ENCODE measurements at regions not wholly inside any gene's neighbourhood (a gene's known extent, or its start where the extent isn't known, plus 50 kb on each side); places are given as distances from the start of the nearest gene placed in this dataset.

DNA sequence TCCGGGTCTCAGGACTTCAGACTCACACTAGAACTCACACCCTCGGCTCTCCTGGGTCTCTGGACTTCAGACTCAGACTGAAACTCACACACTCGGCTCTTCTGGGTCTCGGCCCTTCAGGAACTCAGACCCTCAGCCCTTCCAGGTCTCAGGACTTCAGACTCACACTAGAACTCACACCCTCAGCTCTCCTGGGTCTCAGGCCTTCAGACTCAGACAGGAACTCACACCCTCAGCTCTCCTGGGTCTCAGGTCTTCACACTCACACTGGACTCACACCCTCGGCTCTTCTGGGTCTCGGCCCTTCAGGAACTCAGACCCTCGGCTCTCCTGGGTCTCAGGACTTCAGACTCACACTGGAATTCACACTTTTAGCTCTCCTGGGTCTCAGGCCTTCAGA, 137.3 kb downstream of the CRLF2 start:
- Histone ChIP-seq H3K4me1 (ENCODE audit: control insufficient read depth, insufficient read depth, low read length) (no peaks in the 10 kb centered on the region), H3K9ac (ENCODE audit: control insufficient read depth, insufficient read depth, low read length) (no peak overlapping the region), H3K36me3 (ENCODE audit: control insufficient read depth in 2 of 2, insufficient read depth in 2 of 2, low read length in 1 of 2) (no peaks in the 10 kb centered on the region), H3K27ac (ENCODE audit: control insufficient read depth, insufficient read depth) (no peak overlapping the region), H3K4me2 (ENCODE audit: control insufficient read depth, insufficient read depth) (no peak overlapping the region), H3K4me3 (no peak overlapping the region), H3K79me2 (ENCODE audit: control insufficient read depth, insufficient read depth, low read length) (no peaks in the 10 kb centered on the region), H3K27me3 (replicated peaks in 1 of 2; ENCODE audit: control insufficient read depth in 2 of 2, insufficient read depth in 2 of 2, low read length in 1 of 2) (no peaks in the 10 kb centered on the region), H4K20me1 (ENCODE audit: control insufficient read depth, insufficient read depth) (no peaks in the 10 kb centered on the region), H2AFZ (ENCODE audit: control insufficient read depth, low read depth, low read length) (no peak overlapping the region), H3K9me3 (replicated peaks; ENCODE audit: control insufficient read depth, insufficient read depth, low read length) (peaks cover 4% of the 10 kb centered on the region; the same call in 2 of the 3 replicates)
- in situ Hi-C loops (cut with MboI) (no loop called here), intact Hi-C loops (cut with micrococcal nuclease; ENCODE audit: unreplicated experiment) (no loop called here)
- POLR2A ChIA-PET = no interaction called here
- RAD21 ChIA-PET (ENCODE audit: unreplicated experiment) = no interaction called here
- CTCF ChIA-PET = no interaction called here
- ATAC-seq = no peak
- no peak for TF ChIP-seq SMAD5 (IDR thresholded peaks at IDR 0.05; ENCODE audit: low read depth)
- BruUV-seq (replicated peaks) = no TSS peak
- WGBS (ENCODE audit: insufficient coverage, insufficient replicate concordance, low lambda C conversion rate, missing lambda C conversion rate) = 37% methylated on average over 7 of the region's 7 CpGs
- SMC1A ChIA-PET (ENCODE audit: uncharacterized antibody, unreplicated experiment) = no interaction called here
- no peak for DNase-seq (ENCODE audit: low read depth, low spot score)
- no peak for FAIRE-seq

DNA sequence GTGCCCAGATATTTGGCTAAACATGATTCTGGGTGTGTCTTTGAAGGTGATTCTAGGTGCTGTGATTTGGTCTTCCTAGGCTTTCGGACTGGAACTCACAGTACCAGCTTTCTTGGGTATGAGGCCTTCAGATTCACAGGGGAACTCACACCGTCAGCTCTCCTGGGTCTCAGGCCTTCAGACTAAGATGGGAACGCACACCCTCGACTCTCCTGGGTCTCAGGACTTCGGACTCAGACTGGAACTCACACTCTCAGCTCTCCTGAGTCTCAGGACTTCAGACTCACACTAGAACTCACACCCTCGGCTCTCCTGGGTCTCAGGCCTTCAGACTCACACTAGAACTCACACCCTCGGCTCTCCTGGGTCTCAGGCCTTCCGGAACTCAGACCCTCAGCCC, 137.7 kb downstream of the CRLF2 start:
- ChIA-PET CTCF (no interaction called here), SMC1A (ENCODE audit: uncharacterized antibody, unreplicated experiment) (no interaction called here), POLR2A (no interaction called here), RAD21 (ENCODE audit: unreplicated experiment) (no interaction called here)
- Histone ChIP-seq H3K27ac (ENCODE audit: control insufficient read depth, insufficient read depth) (no peak overlapping the region), H3K9me3 (replicated peaks; ENCODE audit: control insufficient read depth, insufficient read depth, low read length) (peaks cover 4% of the 10 kb centered on the region; the same call in 2 of the 3 replicates), H3K4me2 (ENCODE audit: control insufficient read depth, insufficient read depth) (no peak overlapping the region), H4K20me1 (ENCODE audit: control insufficient read depth, insufficient read depth) (no peaks in the 10 kb centered on the region), H3K4me1 (ENCODE audit: control insufficient read depth, insufficient read depth, low read length) (no peaks in the 10 kb centered on the region), H2AFZ (ENCODE audit: control insufficient read depth, low read depth, low read length) (no peak overlapping the region), H3K9ac (ENCODE audit: control insufficient read depth, insufficient read depth, low read length) (no peak overlapping the region), H3K36me3 (ENCODE audit: control insufficient read depth in 2 of 2, insufficient read depth in 2 of 2, low read length in 1 of 2) (no peaks in the 10 kb centered on the region), H3K79me2 (ENCODE audit: control insufficient read depth, insufficient read depth, low read length) (no peaks in the 10 kb centered on the region), H3K4me3 (no peak overlapping the region), H3K27me3 (replicated peaks in 1 of 2; ENCODE audit: control insufficient read depth in 2 of 2, insufficient read depth in 2 of 2, low read length in 1 of 2) (no peaks in the 10 kb centered on the region)
- DNase-seq (ENCODE audit: low read depth, low spot score) (no peak), FAIRE-seq (no peak), ATAC-seq (no peak)
- intact Hi-C loops (cut with micrococcal nuclease; ENCODE audit: unreplicated experiment) = no loop called here
- no peak for TF ChIP-seq LARP7 (IDR thresholded peaks at IDR 0.05)
- no peak for TF ChIP-seq CHD2 (IDR thresholded peaks at IDR 0.05; ENCODE audit: borderline replicate concordance, low read depth, low read length)
- no peak for TF ChIP-seq BACH1 (IDR thresholded peaks at IDR 0.05; ENCODE audit: borderline replicate concordance)
- TF ChIP-seq IRF5 (IDR thresholded peaks at IDR 0.05; ENCODE audit: borderline replicate concordance) = no peak
- TF ChIP-seq, protein P1, sequence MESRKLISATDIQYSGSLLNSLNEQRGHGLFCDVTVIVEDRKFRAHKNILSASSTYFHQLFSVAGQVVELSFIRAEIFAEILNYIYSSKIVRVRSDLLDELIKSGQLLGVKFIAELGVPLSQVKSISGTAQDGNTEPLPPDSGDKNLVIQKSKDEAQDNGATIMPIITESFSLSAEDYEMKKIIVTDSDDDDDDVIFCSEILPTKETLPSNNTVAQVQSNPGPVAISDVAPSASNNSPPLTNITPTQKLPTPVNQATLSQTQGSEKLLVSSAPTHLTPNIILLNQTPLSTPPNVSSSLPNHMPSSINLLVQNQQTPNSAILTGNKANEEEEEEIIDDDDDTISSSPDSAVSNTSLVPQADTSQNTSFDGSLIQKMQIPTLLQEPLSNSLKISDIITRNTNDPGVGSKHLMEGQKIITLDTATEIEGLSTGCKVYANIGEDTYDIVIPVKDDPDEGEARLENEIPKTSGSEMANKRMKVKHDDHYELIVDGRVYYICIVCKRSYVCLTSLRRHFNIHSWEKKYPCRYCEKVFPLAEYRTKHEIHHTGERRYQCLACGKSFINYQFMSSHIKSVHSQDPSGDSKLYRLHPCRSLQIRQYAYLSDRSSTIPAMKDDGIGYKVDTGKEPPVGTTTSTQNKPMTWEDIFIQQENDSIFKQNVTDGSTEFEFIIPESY (IDR thresholded peaks at IDR 0.05) = no peak
- TF ChIP-seq PML (IDR thresholded peaks at IDR 0.05; ENCODE audit: low read length) = no peak
- no peak for TF ChIP-seq STAT3 (IDR thresholded peaks at IDR 0.05; ENCODE audit: low read depth, low read length)
- no peak for TF ChIP-seq NR2C1 (IDR thresholded peaks at IDR 0.05)
- no peak for TF ChIP-seq BRCA1 (IDR thresholded peaks at IDR 0.05; ENCODE audit: low read depth, low read length)
- TF ChIP-seq FOXM1 (IDR thresholded peaks at IDR 0.05; ENCODE audit: low read depth, low read length) = no peak
- no peak for TF ChIP-seq SUPT20H (IDR thresholded peaks at IDR 0.05; ENCODE audit: borderline replicate concordance, control insufficient read depth, low read depth, low read length)
- TF ChIP-seq TCF12 (IDR thresholded peaks at IDR 0.05; ENCODE audit: low read depth, low read length) = no peak
- in situ Hi-C loops (cut with MboI) = no loop called here
- no TSS peak for BruUV-seq (replicated peaks)
- 12% methylated on average over 8 of the region's 8 CpGs for WGBS (ENCODE audit: insufficient coverage, insufficient replicate concordance, low lambda C conversion rate, missing lambda C conversion rate)
